GM19351 (cell line): ENCODE measurements at regions not wholly inside any gene's neighbourhood (a gene's known extent, or its start where the extent isn't known, plus 50 kb on each side); places are given as distances from the start of the nearest gene placed in this dataset.

ENCODE experiments used
- ATAC-seq: cut with Tn5 transposase; IDR thresholded peaks from one replicate; pipeline ENCODE4 v1.9.1; 2021; ENCODE audit warnings: mild to moderate bottlenecking, moderate library complexity; ENCODE audit not compliant: unreplicated experiment

- ATAC-seq: no peak
These were observed 95.1 kb upstream of the CELF4 start for GRCh38 chr18:37660658-37661057.

- no peak for ATAC-seq
These were observed 94.3 kb upstream of the CELF4 start for GRCh38 chr18:37659906-37660305.

GRCh38 chr18:37658894-37659293 lies 93.3 kb upstream of the CELF4 start:
- no peak for ATAC-seq

GRCh38 chr18:37657493-37657892 lies 91.9 kb upstream of the CELF4 start:
- ATAC-seq: no peak

- no peak for ATAC-seq
These were observed 89.3 kb upstream of the CELF4 start for GRCh38 chr18:37654731-37655369.

GRCh38 chr18:37654034-37654433 lies 88.4 kb upstream of the CELF4 start:
- no peak for ATAC-seq

- ATAC-seq: no peak
These were observed 88.0 kb upstream of the CELF4 start for GRCh38 chr18:37653618-37654017.

GRCh38 chr18:37649930-37650329 lies 84.3 kb upstream of the CELF4 start:
- ATAC-seq: no peak

GRCh38 chr18:37649416-37649815 lies 83.8 kb upstream of the CELF4 start:
- no peak for ATAC-seq

- ATAC-seq: no peak
These were observed 76.0 kb upstream of the CELF4 start for GRCh38 chr18:37641573-37641972.

- ATAC-seq: no peak
These were observed 74.9 kb upstream of the CELF4 start for GRCh38 chr18:37640504-37640903.

- no peak for ATAC-seq
These were observed 74.2 kb upstream of the CELF4 start for GRCh38 chr18:37639846-37640245.

- ATAC-seq: no peak
These were observed 71.9 kb upstream of the CELF4 start for GRCh38 chr18:37637478-37637850.

GRCh38 chr18:37636831-37637477 lies 71.4 kb upstream of the CELF4 start:
- no peak for ATAC-seq

GRCh38 chr18:37634516-37634915 lies 68.9 kb upstream of the CELF4 start:
- no peak for ATAC-seq

GRCh38 chr18:37631422-37631821 lies 65.8 kb upstream of the CELF4 start:
- no peak for ATAC-seq

GRCh38 chr18:37630334-37630733 lies 64.7 kb upstream of the CELF4 start:
- ATAC-seq: no peak

GRCh38 chr18:37628470-37629220 lies 63.0 kb upstream of the CELF4 start:
- ATAC-seq: no peak

- ATAC-seq: no peak
These were observed 58.7 kb upstream of the CELF4 start for GRCh38 chr18:37624318-37624717.

GRCh38 chr18:37619964-37620363 lies 54.4 kb upstream of the CELF4 start:
- ATAC-seq: no peak

- no peak for ATAC-seq
These were observed 52.0 kb upstream of the CELF4 start for GRCh38 chr18:37617623-37618022.
